ENCODE measurements at regions not wholly inside any gene's neighbourhood (a gene's known extent, or its start where the extent isn't known, plus 50 kb on each side); places are given as distances from the start of the nearest gene placed in this dataset.
A peak's percentile ranks its signal among the peaks of the same experiment; 100 is the strongest.

DNA sequence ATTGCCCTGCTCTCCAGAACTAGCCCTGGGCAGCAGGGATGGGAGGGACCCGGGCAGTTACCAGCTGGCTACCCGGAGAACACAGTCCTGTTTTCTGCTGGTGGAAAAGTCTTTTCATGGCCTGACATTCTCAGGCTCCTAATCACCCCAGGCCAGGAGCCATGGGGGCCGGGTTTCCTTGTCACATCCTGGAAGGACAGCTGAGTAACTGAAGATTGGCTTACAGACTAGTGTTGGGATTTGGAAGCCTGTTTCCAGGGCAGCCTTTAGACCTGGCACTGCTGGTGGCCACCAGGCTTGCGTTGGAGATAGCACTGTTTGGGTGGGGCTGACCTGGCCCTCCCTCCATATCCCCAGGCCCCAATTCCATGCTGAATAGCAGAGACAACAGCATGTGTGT is 349.0 kb downstream of the CTTN start:
- ChIA-PET CTCF (no interaction called here), POLR2A (no interaction called here)
- TF ChIP-seq FOXA1 (IDR thresholded peaks at IDR 0.05) (no peak), SP1 (IDR thresholded peaks at IDR 0.05) (no peak), CTBP1 (IDR thresholded peaks at IDR 0.05; ENCODE audit: borderline replicate concordance) (no peak), LEF1 (IDR thresholded peaks at IDR 0.05; ENCODE audit: borderline replicate concordance) (no peak), FOXM1 (IDR thresholded peaks at IDR 0.05; ENCODE audit: borderline replicate concordance) (no peak), TARDBP (IDR thresholded peaks at IDR 0.05) (no peak), SUZ12 (IDR thresholded peaks at IDR 0.05) (no peak)
- DNase-seq (ENCODE audit: extremely low spot score) = no peak

DNA sequence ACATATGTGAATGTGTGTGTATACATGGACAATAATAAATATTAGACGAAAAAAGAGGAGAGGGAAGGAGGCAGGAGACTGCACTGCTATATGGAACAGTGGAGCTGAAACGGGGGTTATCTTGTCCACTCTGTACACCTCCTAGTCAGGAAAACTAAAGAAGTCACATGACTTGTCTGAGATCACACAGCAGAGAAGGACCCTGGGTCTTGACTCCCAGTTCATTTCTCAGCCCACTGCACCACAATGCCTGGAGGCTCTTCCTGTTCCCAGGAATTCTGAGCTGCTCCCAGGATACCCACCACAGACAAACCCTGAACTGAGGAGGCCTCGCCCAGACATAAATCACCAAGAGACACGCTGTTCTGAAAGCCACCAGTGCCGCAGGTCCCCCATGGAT is 349.6 kb downstream of the CTTN start:
- CTCF ChIA-PET = no interaction called here
- no peak for TF ChIP-seq ELF4 (IDR thresholded peaks at IDR 0.05)
- TF ChIP-seq FOXM1 (IDR thresholded peaks at IDR 0.05; ENCODE audit: borderline replicate concordance) = no peak
- no peak for TF ChIP-seq L3MBTL2 (conservative IDR thresholded peaks at IDR 0.05)
- TF ChIP-seq FOXK2 (IDR thresholded peaks at IDR 0.05) = no peak
- TF ChIP-seq SP1 (IDR thresholded peaks at IDR 0.05) = no peak
- no peak for TF ChIP-seq CTBP1 (IDR thresholded peaks at IDR 0.05; ENCODE audit: borderline replicate concordance)
- TF ChIP-seq ZNF384 (IDR thresholded peaks at IDR 0.05) = no peak
- no peak for TF ChIP-seq FOXA1 (IDR thresholded peaks at IDR 0.05)
- TF ChIP-seq ARNT (IDR thresholded peaks at IDR 0.05) = no peak
- no peak for TF ChIP-seq SUZ12 (IDR thresholded peaks at IDR 0.05)
- POLR2A ChIA-PET = no interaction called here
- no peak for DNase-seq (ENCODE audit: extremely low spot score)

DNA sequence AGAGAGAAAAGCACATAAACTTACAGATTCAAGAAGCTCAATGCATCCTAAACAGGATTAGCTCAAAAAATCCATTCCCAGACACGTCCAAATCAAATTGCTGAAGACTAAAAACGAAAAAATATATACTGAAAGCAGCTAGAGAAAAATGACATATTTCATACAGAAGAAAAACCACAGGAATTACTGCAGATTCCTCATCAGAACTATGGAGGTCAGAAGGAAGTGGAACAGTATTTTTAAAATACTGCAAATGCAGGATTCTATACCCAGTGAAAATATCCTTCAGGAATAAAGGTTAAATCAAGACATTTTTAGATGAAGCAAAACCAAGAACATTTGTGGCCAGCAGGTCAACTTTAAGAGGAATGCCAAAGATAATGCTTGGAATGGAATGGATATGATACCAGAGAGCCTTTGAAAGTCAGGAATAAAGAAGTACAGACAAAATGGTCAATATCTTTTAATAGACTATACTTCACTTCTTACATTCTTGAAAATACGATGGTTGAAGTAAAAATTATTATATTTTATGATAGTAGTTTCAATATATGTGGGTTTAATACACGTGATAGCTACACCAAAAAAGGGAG is 352.9 kb downstream of the CTTN start:
- ChIA-PET POLR2A (no interaction called here), CTCF (no interaction called here)
- TF ChIP-seq TARDBP (IDR thresholded peaks at IDR 0.05) (no peak), BHLHE40 (IDR thresholded peaks at IDR 0.05; ENCODE audit: borderline replicate concordance) (no peak), L3MBTL2 (conservative IDR thresholded peaks at IDR 0.05) (no peak), ELF4 (IDR thresholded peaks at IDR 0.05) (no peak), FOXM1 (IDR thresholded peaks at IDR 0.05; ENCODE audit: borderline replicate concordance) (no peak), HDGF (IDR thresholded peaks at IDR 0.05; ENCODE audit: borderline replicate concordance) (no peak), NFRKB (IDR thresholded peaks at IDR 0.05) (no peak), LEF1 (IDR thresholded peaks at IDR 0.05; ENCODE audit: borderline replicate concordance) (no peak), FOXA1 (IDR thresholded peaks at IDR 0.05) (no peak), ZNF384 (IDR thresholded peaks at IDR 0.05) (no peak), FOXK2 (IDR thresholded peaks at IDR 0.05) (no peak), SP1 (IDR thresholded peaks at IDR 0.05) (no peak), CTBP1 (IDR thresholded peaks at IDR 0.05; ENCODE audit: borderline replicate concordance) (no peak), SUZ12 (IDR thresholded peaks at IDR 0.05) (no peak)
- TF ChIP-seq, protein P1, sequence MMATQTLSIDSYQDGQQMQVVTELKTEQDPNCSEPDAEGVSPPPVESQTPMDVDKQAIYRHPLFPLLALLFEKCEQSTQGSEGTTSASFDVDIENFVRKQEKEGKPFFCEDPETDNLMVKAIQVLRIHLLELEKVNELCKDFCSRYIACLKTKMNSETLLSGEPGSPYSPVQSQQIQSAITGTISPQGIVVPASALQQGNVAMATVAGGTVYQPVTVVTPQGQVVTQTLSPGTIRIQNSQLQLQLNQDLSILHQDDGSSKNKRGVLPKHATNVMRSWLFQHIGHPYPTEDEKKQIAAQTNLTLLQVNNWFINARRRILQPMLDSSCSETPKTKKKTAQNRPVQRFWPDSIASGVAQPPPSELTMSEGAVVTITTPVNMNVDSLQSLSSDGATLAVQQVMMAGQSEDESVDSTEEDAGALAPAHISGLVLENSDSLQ (IDR thresholded peaks at IDR 0.05) = no peak
- DNase-seq (ENCODE audit: extremely low spot score) = no peak

DNA sequence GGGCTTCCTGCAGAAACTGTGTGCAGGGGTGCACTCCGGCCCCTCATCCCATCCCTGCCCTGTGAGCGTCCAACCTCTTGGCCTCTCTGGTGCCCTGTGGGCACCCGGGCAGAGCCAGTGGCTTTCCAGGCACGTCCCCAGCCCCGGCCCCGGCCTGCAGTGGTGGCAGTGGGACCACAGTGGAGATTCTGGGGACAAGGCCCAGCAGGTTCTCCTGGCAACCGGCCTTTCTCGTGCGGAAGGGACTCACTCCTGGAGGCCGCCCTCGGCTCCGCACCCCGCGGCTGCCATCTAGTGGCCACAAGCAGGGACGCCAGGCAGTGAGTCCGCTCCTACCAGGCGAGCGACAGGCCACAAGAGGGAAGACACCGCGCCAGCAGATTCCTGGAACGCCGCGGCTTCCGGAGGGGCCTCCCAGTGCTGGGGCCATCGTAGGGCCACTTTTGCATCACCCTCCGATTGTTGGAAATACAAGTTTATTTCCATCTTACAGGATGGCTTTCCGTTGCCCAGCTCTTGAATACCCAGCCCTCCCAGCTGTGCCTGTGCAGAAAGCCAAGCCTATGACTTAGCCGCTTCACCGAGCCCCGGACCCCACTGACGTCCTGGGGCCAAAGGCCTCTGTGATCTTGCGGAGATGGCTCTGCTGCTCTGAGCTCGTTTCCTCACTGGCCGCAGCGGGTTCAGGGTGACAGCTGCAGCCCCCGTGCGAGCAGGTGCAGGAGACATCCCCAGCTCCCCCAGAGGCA is 357.3 kb downstream of the CTTN start:
- TF ChIP-seq HDGF (IDR thresholded peaks at IDR 0.05; ENCODE audit: borderline replicate concordance) (no peak), SUZ12 (IDR thresholded peaks at IDR 0.05) (no peak), FOXK2 (IDR thresholded peaks at IDR 0.05) (no peak), ELF4 (IDR thresholded peaks at IDR 0.05) (no peak), BHLHE40 (IDR thresholded peaks at IDR 0.05; ENCODE audit: borderline replicate concordance) (no peak), ARNT (IDR thresholded peaks at IDR 0.05) (no peak), FOXA1 (IDR thresholded peaks at IDR 0.05) (no peak), L3MBTL2 (conservative IDR thresholded peaks at IDR 0.05) (no peak), NFRKB (IDR thresholded peaks at IDR 0.05) (no peak), FOXM1 (IDR thresholded peaks at IDR 0.05; ENCODE audit: borderline replicate concordance) (no peak), LEF1 (IDR thresholded peaks at IDR 0.05; ENCODE audit: borderline replicate concordance) (no peak), SP1 (IDR thresholded peaks at IDR 0.05) (no peak)
- TF ChIP-seq, protein P1 (IDR thresholded peaks at IDR 0.05) = no peak
- peak; percentile 87 for DNase-seq (ENCODE audit: extremely low spot score)
- CTCF ChIA-PET = interaction anchor here (0.7 to 1.6 kb wide), 2 partner anchors 288 to 290 kb away, joined by 3 to 5 read pairs; no protein-coding TSS in a partner anchor
- POLR2A ChIA-PET = no interaction called here

- ChIA-PET CTCF (interaction anchor here (0.6 to 1.6 kb wide), 3 partner anchors 285 to 291 kb away, joined by 3 to 5 read pairs (median 3); no protein-coding TSS in a partner anchor), POLR2A (no interaction called here)
- TF ChIP-seq TARDBP (IDR thresholded peaks at IDR 0.05) (no peak), NFRKB (IDR thresholded peaks at IDR 0.05) (no peak), L3MBTL2 (conservative IDR thresholded peaks at IDR 0.05) (no peak), ARNT (IDR thresholded peaks at IDR 0.05) (no peak), FOXA1 (IDR thresholded peaks at IDR 0.05) (no peak), LEF1 (IDR thresholded peaks at IDR 0.05; ENCODE audit: borderline replicate concordance) (no peak), CTBP1 (IDR thresholded peaks at IDR 0.05; ENCODE audit: borderline replicate concordance) (no peak), SUZ12 (IDR thresholded peaks at IDR 0.05) (no peak), FOXM1 (IDR thresholded peaks at IDR 0.05; ENCODE audit: borderline replicate concordance) (no peak), FOXK2 (IDR thresholded peaks at IDR 0.05) (no peak), BHLHE40 (IDR thresholded peaks at IDR 0.05; ENCODE audit: borderline replicate concordance) (no peak), SP1 (IDR thresholded peaks at IDR 0.05) (no peak), HDGF (IDR thresholded peaks at IDR 0.05; ENCODE audit: borderline replicate concordance) (no peak), ZNF384 (IDR thresholded peaks at IDR 0.05) (no peak)
- TF ChIP-seq, protein P1 (IDR thresholded peaks at IDR 0.05) = no peak
- no peak for DNase-seq (ENCODE audit: extremely low spot score)
Measured at GRCh38 chr11:70756341-70756740, 358.0 kb downstream of the CTTN start.

Measured in HEK293T (cell line).